Osteoblast (primary cell): ENCODE measurements at regions not wholly inside any gene's neighbourhood (a gene's known extent, or its start where the extent isn't known, plus 50 kb on each side); places are given as distances from the start of the nearest gene placed in this dataset.

Experiments
- DNase-seq: peaks from one replicate; pipeline ENCODE4 v3.0.0; 2011; ENCODE audit warnings: low spot score, mixed read lengths; ENCODE audit not compliant: insufficient read length; ENCODE audit errors: missing footprints
- H2AFZ ChIP-seq: 2 replicates; pipeline ENCODE4 v1.6.0; 2011; ENCODE audit warnings: mild to moderate bottlenecking, low read length
- H3K27ac ChIP-seq: 2 replicates; pipeline ENCODE4 v1.5.1; 2011; ENCODE audit warnings: mild to moderate bottlenecking, low read depth, low read length, moderate library complexity
- H3K27me3 ChIP-seq: 2 replicates; pipeline ENCODE4 v1.6.0; 2012; ENCODE audit warnings: mild to moderate bottlenecking, control low read depth, inconsistent platforms, low read length, moderate library complexity; ENCODE audit not compliant: insufficient read depth
- H3K36me3 ChIP-seq: 2 replicates; pipeline ENCODE4 v1.5.1; 2011; ENCODE audit warnings: mild to moderate bottlenecking, low read length, control low read depth, moderate library complexity; ENCODE audit not compliant: insufficient read depth
- H3K4me1 ChIP-seq: 2 replicates; pipeline ENCODE4 v1.5.1; 2011; ENCODE audit warnings: mild to moderate bottlenecking, low read length, control low read depth, moderate library complexity; ENCODE audit not compliant: insufficient read depth
- H3K4me2 ChIP-seq: 2 replicates; pipeline ENCODE4 v1.6.0; 2011; ENCODE audit warnings: mild to moderate bottlenecking, low read length; ENCODE audit not compliant: insufficient read depth
- H3K4me3 ChIP-seq: fragments of 200-600 bp; sonication (generic); 3 replicates; pipeline ENCODE4 v1.5.1; 2012; ENCODE audit warnings: mild to moderate bottlenecking, low read length, inconsistent platforms; ENCODE audit not compliant: insufficient read depth
- H3K79me2 ChIP-seq: 2 replicates; pipeline ENCODE4 v1.6.0; 2012; ENCODE audit warnings: mild to moderate bottlenecking, low read length, control low read depth, inconsistent platforms; ENCODE audit not compliant: insufficient read depth
- H3K9me3 ChIP-seq: 2 replicates; pipeline ENCODE4 v1.5.1; 2011; ENCODE audit warnings: low read depth, low read length, control low read depth
- H4K20me1 ChIP-seq: 2 replicates; pipeline ENCODE4 v1.6.0; 2012; ENCODE audit warnings: mild to moderate bottlenecking, low read length, control low read depth; ENCODE audit not compliant: insufficient read depth
- TF ChIP-seq, protein P1 (sequence below): IDR thresholded peaks from 2 replicates; pipeline ENCODE4 v1.5.1; 2011; ENCODE audit warnings: mild to moderate bottlenecking, low read depth, low read length, moderate library complexity; ENCODE audit errors: extremely low read depth

DNA sequence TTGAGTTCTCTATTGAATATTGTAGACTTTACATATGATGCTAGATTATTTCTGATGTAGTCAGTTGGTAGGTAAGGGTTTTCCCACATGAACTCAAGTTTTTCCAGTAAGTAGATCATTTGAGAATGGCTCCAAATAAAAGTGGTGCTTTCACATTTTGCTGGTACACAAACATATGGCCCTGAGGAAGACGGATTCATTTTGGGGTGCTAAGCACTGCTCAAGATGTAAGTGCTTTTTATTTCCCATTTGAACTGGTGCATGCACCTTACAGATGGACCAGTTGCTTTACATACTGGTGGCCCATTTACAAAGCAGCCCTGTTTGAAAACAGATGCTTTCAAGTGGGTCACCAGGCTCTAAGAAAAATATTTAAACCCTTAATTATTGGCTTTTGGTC, 266.7 kb downstream of the MEIS1 start:
- TF ChIP-seq, protein P1, sequence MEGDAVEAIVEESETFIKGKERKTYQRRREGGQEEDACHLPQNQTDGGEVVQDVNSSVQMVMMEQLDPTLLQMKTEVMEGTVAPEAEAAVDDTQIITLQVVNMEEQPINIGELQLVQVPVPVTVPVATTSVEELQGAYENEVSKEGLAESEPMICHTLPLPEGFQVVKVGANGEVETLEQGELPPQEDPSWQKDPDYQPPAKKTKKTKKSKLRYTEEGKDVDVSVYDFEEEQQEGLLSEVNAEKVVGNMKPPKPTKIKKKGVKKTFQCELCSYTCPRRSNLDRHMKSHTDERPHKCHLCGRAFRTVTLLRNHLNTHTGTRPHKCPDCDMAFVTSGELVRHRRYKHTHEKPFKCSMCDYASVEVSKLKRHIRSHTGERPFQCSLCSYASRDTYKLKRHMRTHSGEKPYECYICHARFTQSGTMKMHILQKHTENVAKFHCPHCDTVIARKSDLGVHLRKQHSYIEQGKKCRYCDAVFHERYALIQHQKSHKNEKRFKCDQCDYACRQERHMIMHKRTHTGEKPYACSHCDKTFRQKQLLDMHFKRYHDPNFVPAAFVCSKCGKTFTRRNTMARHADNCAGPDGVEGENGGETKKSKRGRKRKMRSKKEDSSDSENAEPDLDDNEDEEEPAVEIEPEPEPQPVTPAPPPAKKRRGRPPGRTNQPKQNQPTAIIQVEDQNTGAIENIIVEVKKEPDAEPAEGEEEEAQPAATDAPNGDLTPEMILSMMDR, result no peak
- H3K4me1 ChIP-seq, result no peaks in the 10 kb centered on the region
- H3K4me2 ChIP-seq, result no peak overlapping the region
- no peaks in the 10 kb centered on the region for H3K79me2 ChIP-seq
- H3K4me3 ChIP-seq, result no peak overlapping the region
- no peaks in the 10 kb centered on the region for H3K9me3 ChIP-seq
- no peak for DNase-seq
- H2AFZ ChIP-seq, result no peak overlapping the region
- H3K36me3 ChIP-seq, result no peaks in the 10 kb centered on the region
- no peak overlapping the region for H3K27ac ChIP-seq
- no peaks in the 10 kb centered on the region for H4K20me1 ChIP-seq
- H3K27me3 ChIP-seq, result no peaks in the 10 kb centered on the region

DNA sequence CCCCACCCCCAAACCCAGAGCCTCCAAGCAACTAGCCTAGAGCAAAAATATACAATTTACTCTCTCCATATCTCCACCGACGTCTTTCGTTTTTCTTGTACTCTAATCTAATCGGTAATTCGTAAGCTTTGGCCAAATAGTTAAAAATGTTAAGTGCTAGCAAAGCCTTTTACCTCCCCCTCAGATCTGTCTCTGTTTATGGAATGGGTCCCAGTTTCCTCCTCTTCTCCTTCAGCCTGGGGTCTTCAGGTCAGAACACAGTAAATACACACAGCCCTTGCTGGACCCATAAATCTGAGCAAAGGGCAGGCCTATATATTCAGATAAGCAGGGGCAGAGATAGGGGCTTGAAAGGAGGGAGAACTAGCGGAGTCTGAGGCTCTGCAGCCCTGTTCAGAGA, 267.4 kb downstream of the MEIS1 start:
- Histone ChIP-seq H3K4me3 (no peak overlapping the region), H3K36me3 (no peaks in the 10 kb centered on the region), H3K9me3 (no peaks in the 10 kb centered on the region), H3K4me2 (no peak overlapping the region), H2AFZ (no peak overlapping the region), H3K79me2 (no peaks in the 10 kb centered on the region), H4K20me1 (no peaks in the 10 kb centered on the region), H3K27ac (no peak overlapping the region), H3K4me1 (no peaks in the 10 kb centered on the region), H3K27me3 (no peaks in the 10 kb centered on the region)
- no peak for DNase-seq
- TF ChIP-seq, protein P1, result no peak

DNA sequence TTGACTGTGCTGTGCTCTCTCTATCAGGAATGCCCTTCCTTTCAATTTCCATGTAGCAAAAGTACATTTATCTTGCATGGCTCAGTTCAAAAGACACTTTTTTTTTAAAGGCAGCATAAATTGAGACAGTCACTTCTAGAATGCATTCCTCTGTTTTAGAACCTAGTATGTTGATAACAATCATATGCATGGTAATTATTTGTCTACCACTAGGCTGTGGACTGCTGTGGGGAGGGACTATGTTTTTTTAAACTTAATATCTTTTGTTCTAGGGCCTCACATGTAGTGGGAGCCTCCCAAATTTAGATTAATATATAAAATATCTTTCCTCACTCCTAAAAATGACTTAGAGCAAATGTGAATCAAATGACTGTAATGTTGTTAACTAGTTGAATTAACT, 269.9 kb downstream of the MEIS1 start:
- TF ChIP-seq, protein P1, result no peak
- Histone ChIP-seq H3K4me1 (no peaks in the 10 kb centered on the region), H3K9me3 (no peaks in the 10 kb centered on the region), H3K79me2 (no peaks in the 10 kb centered on the region), H3K27me3 (no peaks in the 10 kb centered on the region), H3K27ac (no peak overlapping the region), H2AFZ (no peak overlapping the region), H3K4me2 (no peak overlapping the region), H3K4me3 (no peak overlapping the region), H4K20me1 (no peaks in the 10 kb centered on the region), H3K36me3 (no peaks in the 10 kb centered on the region)
- DNase-seq, result no peak

DNA sequence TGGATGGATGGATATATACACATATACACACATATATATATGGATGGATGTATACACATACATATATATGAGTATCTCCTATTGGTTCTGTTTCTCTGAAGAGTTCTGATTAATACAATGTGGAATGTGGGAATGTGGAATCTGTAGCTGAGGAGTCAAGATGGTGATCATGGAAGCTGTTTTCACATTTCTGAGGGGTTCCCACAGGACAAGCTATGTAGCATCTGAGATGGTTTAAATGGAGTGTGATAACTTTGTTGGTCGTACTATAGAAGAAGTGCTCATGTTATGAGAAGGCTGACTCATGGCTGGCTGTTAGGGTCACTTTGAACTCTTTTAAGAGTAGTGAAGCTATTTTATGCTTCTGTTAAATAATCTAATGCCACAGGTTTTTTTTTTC, 279.7 kb downstream of the MEIS1 start:
- H3K27me3 ChIP-seq, result no peaks in the 10 kb centered on the region
- no peak overlapping the region for H3K4me2 ChIP-seq
- no peak for DNase-seq
- no peaks in the 10 kb centered on the region for H3K9me3 ChIP-seq
- H3K27ac ChIP-seq, result no peak overlapping the region
- no peaks in the 10 kb centered on the region for H4K20me1 ChIP-seq
- no peaks in the 10 kb centered on the region for H3K4me1 ChIP-seq
- TF ChIP-seq, protein P1, result no peak
- no peaks in the 10 kb centered on the region for H3K36me3 ChIP-seq
- no peaks in the 10 kb centered on the region for H3K79me2 ChIP-seq
- no peak overlapping the region for H2AFZ ChIP-seq
- no peak overlapping the region for H3K4me3 ChIP-seq
